Mucosa of gallbladder (tissue), 1 donor: ENCODE measurements at regions not wholly inside any gene's neighbourhood (a gene's known extent, or its start where the extent isn't known, plus 50 kb on each side); places are given as distances from the start of the nearest gene placed in this dataset.
"Not testable (repeated sequence)": the region's sequence is repeated elsewhere in the genome, so short reads cannot be mapped to it uniquely, and the experiment has no call there.

Source experiments
- DNase-seq: peaks from one replicate; pipeline ENCODE4 v3.0.0-alpha.2; 2020; ENCODE audit warnings: low spot score
- donor health status: DM: no; HTN: no; CAD: no.

DNA sequence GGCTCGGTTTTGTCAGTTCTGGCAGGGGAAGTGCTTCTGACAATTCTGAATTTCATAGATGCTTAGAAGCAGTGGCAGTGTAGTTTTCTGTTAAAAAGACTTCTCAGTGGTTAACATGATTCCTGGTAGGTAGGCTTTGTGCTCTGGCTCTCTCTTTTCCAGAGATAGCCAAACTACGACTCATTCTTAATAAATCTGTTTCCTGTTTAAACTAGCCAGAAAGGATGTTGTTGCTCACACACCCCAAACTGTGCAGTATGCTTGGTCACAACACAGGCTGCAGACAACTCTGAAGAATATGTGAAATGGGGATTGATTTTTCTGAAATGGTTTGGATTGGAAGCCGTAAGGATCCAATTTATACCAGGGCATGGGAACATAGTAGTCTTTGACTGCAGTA lies 711.5 kb downstream of the PCDH17 start:
- no peak for DNase-seq

DNA sequence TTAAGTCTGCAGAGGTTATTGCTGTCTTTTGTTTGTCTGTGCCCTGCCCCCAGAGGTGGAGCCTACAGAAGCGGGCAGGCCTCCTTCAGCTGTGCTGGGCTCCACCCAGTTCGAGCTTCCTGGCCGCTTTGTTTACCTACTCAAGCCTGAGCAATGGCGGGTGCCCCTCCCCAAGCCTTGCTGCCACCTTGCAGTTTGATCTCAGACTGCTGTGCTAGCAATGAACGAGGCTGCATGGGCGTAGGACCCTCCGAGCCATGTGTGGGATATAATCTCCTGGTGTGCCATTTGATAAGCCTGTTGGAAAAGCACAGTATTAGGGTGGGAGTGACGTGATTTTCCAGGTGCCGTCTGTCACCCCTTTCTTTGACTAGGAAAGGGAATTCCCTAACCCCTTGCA lies 720.6 kb downstream of the PCDH17 start:
- not testable (repeated sequence) for DNase-seq

DNA sequence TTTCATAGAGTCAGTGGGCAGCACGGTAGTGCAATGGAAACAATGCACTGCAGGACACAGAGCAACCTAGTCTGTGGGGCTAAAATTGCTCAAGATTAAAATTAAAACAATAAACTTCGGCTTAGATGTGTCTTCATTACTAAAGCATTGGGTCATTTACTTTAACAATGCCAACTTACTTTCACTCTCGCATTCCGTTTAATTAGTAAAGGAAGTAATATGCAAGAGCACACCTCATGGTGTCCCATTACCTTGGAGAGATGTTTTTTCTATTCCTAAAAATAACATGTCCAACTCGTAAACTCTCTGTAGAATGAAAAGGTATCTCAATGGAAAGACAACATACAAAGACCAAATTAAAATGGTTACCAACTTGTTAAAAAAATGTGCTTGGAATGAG lies 738.4 kb downstream of the PCDH17 start:
- DNase-seq, result no peak

DNA sequence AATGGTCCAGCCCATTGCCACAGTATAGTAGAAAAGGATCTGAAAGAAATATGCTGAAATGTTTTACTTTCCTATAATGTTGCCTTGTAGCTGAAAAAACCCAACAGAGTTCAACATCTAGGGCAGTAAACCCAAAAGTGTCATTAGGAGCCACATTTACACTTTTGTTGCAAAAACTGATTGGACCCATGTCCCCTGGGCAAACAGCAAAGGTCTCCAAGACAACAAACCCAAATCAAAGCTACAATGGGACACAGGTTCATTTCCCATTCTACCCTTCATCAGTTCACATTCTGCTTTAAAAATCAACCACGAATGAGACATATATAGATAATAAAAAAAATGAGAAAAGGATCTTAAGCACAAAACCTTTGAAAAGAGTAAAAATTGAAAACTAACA lies 744.8 kb downstream of the PCDH17 start:
- no peak for DNase-seq

DNA sequence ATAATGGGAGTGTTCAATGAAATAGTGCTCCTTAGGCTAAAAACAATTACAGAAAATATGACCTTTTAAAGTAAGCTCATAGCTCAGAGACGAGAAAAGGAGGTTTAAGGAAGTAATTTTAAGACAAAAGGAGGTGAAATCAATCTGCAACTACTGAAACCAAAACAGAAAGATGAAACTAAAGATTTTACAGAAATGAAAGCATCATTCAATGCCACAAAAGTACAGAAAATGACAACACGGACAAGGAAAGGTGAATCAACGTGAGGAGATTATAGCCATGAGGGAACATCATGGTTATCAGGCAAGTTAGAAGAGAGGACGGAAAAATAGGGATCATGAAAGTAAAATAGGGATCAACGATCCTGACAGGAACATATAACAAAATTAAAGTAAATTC lies 745.2 kb downstream of the PCDH17 start:
- no peak for DNase-seq

DNA sequence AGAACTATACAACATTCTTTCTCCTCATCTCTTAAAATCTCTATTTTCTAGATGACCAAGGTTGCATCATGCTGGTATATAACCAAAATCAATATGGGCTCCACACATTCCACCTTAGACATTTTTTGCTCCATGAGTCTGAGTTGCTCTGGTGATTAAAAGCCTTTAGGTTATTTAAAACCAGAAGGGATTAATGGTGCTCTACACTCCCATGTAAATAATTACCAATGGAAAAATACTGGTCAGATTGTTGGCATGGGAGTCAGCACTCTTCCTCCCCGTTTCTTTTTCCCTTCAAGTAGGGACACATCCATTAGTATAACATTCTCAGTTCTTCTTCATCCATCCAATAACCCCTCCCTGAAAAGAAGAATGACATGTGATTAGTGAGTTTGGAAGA lies 747.7 kb downstream of the PCDH17 start:
- DNase-seq, result no peak

DNA sequence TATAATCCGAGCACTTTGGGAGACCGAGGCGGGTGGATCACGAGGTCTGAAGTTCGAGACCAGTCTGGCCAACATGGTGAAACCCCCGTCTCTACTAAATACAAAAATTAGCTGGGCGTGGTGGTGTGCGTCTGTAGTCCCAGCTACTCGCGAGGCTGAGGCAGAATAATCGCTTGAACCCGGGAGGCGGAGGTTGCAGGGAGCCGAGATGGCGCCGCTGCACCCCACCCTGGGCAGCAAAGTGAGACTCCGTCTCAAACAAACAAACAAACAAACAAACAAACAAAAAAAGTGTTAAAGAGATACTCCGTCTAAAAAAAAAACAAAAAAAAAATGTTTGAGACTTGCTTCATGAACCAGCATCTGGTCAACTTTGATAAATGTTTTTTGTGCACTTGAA lies 753.8 kb downstream of the PCDH17 start:
- DNase-seq, result not testable (repeated sequence)

DNA sequence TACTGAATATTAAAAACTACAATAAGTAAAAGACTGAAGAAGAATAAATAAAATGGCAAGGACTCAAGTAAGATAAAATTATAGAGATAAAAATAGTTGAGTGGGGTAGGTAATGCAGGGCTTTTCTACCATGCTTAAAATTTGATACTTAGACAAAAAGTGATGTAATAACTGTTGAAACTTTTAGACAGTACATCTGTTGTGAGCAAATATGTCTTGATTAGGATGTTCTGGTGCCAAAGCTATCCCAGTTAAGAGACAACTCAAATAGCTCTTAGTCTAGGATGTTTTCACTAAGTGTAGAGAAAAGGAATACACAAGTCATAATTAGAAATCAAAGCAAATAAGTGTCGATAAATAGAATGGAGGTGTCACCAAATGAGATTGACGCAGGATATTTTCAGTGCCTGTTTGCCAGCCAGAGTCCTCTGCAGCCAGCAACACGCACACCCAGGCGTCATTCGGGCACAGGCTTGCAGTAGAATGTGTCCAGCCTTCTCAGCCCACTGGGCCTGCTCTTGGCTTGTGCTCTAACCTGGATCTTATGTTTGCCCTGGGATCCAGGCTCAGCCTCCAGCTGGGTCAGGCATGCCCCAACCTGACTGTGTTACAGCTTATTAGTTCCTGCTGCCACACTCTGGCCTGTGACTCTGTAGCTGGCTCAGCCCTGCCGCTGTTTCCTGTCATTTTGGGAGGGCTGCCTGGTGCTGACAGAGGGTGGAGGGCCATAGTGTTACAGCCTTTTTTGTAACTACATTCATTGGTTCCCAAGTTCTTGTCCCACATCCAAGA lies 766.2 kb downstream of the PCDH17 start:
- no peak for DNase-seq

DNA sequence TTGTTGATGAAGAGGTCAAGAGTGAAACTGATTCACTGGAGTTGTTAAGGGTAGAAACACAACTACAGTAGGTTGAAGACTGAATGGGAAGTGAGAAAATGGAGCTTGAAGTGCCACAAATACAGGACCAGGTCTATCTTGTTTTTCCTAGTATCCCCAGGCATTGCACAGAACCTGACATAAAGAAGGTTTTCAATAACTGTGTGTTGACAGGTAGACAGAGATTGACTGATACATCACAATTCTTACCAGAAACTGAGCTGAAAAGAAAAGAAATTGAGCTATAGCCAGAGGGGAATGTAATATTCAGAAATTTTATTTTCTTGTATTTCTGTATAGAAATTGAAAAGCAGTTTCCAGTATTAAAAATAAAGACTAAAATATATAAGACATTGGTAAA lies 767.7 kb downstream of the PCDH17 start:
- DNase-seq, result no peak

DNA sequence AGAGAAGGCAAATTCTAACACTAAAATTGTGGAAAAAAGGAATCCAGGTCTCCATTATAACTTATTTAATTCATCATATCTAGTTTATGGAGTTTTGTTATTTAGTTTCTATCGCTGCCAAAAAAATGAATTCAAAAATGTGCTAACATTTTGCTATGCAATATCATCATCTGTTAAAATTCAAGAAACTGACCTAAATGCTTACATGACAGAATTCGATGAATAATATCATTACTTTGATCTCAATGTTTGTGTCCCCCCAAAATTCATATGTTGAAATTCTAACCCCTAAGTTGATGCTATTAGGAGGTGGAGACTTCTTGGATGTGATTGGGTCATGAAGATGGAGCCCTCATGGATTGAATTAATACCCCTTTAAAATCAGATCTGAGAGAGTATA lies 775.0 kb downstream of the PCDH17 start:
- DNase-seq, result no peak

DNA sequence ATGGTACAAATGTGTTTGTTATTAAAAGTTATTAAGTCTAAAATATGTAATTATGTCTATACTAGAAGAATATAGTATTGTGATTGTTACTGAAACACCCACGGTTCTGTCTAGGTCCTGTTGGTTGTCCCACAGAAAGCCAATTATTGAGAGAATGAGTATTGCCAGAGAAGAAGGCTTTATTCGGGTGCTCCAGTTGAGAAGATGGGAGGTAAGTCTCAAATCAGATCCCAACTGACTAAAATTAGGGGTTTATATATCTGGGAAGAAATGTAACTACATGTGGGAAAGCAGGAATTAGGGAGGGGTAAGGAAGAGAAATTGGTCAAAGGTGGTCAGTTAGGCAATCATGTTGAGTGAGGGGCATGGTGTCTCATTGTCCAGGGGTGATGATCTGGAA lies 798.4 kb downstream of the PCDH17 start:
- no peak for DNase-seq

DNA sequence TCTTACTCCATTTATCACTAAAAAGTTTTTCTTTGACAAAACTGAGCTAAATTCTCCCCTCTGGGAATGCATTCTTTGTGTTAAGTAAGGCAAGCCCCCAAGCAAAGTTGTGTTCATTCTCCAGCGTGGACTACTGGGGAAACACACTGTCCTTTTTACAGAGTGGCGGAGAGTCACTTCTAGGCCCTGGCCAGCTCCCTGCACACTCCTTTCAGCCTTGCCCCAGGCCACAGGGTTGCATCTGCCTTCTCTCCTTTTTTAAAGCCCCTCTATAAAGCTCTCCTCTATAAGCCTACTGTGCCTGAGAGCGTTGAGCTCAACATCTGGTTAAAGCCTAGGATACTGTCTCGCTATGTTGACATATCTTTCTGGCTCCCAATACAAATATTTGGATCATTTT lies 803.4 kb downstream of the PCDH17 start:
- no peak for DNase-seq

DNA sequence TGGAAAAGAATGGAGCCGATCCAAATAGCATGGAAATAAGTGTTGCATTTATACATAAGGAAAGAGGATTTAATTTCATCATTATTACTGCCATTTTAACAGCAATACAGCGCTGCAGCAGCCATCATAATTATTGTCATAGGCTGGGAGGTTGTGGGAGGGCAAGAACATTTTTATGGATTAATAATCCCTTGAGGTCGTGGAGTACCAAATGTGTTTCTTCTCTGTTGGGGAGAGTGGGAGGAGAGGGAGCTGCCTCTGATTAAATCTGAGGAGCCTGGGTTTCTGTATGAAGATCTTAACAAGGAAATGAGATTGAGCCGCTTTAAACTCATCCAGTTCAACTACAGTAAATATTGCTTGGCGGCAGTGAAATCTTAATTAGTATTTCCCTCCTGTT lies 805.9 kb downstream of the PCDH17 start:
- no peak for DNase-seq

DNA sequence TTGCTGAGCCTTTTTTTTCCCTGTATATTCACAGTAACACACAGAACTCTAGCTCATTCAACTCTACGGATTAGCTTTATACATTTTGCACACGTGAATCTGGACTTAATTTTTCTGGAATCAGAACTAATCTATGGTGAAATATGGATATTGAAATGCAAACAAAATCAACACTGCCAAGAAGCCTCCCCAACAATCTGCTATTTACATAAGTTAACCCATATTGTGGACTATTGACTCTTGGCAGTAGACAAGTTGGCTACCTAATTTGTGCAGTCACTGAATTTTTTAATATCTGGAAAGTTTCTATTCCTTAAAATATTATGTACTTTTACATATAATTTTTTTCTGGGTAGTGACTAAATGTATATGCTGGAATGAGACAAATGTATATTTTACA lies 815.4 kb downstream of the PCDH17 start:
- no peak for DNase-seq

DNA sequence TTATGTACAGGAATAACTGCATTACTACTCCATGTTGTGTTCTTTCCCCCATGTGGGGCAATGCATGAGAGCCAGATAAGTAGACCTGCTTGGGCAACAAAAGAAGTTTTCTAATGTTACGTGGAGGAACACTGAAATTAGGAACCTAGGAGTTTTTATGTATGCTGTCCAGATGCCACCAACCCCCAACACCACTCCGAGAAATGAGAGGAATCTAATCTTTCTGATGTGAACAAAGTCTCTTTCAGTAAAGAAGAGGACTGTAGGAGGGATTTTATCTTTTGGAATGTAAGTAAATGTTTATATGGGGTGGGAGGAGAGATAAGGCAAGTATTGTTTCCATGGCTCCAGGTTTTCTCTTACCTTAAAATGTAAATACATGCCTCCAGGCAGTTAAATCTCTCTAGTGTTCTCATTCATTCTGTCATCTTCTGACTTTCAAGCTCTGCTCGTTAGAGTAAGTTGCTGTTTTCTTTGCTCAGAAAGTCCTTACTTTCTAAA lies 820.6 kb downstream of the PCDH17 start:
- no peak for DNase-seq

DNA sequence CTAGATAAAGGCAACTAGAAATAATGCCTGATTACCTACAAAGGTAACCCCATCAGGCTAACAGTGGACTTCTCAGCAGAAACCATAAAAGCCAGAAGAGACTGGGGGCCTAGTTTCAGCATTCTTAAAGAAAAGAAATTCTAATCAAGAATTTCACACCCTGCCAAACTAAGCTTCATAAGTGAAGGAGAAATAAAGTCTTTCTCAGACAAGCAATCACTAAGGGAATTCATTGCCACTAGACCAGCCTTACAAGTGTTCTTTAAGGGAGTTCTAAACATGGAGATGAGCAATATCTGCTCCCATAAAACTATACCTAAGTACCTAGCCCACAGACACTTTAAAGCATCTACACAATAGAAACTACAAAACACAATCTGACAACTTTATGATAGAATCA lies 823.5 kb downstream of the PCDH17 start:
- no peak for DNase-seq

DNA sequence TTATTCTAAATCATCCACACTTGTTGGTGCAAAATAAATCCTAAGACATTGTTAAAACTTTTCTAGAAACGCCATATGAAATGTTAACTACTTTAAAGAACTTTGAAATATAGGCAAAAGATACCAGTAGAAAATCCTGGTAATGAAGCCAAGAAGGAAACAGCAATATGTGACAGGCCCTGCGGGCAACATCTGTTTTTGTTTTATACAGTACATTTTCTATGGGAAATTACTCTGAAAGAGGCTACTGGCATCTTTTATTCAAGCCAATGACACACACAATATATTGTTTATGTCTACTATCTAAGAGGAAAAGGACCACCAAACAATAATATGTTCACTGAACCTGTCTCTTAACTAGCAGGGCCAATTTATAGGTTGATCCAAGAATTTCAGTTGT lies 829.7 kb downstream of the PCDH17 start:
- DNase-seq, result no peak

DNA sequence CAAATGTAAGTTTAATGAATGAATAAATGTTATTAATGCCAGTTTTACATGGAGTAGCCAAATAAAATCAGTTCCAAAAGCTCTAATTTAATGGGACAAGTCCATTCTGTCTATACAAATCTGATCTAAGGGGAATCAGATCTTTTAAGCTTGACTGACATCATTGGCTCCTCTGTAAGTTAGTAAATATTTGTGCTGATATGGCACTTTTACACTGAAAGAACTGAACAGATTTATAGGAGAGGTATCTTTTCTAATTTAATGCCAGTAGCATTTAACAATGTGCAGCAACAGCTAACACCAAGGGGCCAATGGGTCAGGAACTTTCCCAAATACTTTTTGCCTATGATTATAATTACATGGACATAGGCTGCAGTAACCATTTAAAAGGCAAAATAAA lies 832.3 kb downstream of the PCDH17 start:
- DNase-seq, result no peak

DNA sequence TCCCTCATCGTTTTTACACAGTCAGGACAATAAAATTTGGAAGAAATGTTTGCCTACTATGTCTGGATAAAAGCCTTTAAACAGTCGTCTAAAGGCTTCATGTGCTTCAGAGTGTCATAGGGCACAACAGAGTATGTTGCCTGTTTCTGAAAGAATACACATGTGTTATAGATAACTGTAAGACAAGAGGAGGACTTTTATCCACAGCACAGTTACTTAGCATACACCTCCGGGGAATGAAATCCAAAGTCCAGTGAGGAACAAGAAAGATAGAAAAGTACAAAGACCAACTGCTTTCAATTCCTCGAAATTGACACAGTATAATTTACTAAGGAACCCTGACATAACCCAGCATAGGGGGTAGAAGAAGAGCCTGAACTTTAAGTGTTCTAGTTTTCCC lies 835.6 kb downstream of the PCDH17 start:
- no peak for DNase-seq

DNA sequence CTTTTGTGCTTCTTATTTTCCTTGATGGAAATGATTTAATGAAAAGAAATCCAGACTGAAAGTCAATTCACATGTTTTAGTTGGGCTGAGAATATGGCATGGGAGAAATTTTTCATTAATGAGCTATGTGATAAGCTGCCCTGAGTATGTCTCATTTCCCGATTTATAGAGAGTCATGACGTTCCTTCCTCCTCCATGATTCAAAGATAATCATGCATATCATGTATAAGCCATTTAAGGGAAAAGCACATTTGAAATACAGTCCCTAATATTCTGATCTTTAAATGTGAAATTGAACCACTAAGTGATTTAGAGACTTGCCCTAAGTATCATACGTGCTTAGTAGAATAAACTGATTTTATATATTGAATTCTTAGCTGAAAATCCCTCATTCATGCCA lies 840.9 kb downstream of the PCDH17 start:
- DNase-seq, result no peak

DNA sequence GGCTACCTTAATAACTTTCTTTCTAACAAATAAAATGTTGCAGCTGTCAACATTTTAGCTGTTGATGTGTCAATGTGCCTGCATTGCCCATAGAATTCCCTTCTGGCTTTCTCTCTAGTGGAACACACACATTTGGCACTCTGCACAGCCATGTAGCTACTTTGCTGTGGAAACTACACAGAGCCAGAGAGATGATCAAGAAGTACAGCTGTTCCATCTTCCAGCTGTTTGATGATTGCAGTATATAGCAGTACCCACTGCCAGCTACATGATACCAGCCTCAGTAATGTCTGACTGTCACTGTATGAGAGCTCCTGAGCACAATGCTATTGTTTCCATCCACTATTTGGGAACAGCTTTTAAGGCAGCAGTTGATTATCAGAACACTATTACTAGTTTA lies 843.0 kb downstream of the PCDH17 start:
- no peak for DNase-seq

DNA sequence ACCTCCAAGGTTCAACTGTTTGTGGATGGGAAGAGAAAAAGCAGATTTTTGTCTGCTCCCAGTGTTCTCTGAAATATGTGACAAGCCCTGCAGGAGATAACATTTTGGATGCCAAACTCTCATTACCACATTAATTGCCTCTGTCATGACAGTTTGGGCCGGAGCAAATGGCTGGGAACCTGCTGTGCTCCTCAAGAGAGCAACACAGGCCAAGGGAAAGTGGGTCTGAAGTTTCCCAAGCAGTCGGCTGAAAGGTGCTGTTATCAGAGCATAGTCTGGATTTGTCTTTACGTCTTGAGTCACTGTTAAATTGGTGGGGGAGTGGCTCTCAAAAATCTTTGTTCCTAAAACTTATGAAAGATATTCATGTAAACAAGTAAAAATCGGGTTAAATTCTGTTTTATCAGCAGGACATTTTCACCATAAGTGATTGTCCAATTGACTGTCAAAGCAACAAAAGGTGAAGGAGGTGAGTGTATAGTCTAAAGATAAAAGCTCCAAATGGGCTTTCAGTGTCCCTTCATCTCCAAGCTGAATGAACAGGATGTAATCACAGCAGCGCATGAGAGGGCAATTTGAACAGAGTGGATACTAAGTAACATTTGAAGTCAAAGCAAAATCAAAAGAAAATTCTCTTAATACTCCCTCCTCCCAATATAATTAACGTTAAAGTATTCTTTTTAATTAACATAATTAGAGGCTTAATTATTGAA lies 844.8 kb downstream of the PCDH17 start:
- no peak for DNase-seq

DNA sequence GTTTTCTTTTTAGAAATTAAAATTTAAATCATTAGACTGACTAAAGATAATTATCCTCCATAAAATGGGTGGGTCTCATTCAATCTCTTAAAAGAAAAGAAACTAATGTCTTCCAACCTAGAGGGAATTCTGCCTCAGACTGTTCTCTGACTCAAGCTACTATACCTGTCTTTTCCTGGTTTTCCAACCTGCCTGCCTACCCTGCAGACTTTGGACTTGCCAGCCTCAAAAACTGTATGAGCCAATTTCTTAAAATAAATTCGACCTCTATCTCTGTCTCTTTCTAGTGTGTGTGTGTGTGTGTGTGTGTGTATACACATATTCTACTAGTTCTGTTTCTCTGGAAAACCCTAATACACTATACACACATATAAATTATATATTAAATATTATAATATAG lies 847.3 kb downstream of the PCDH17 start:
- DNase-seq, result no peak
